ENCODE measurements at regions not wholly inside any gene's neighbourhood (a gene's known extent, or its start where the extent isn't known, plus 50 kb on each side); places are given as distances from the start of the nearest gene placed in this dataset. TPM values are rescaled to one million over a fixed set of nuclear protein-coding genes. Genes with fewer than 3 reads are reported as not detected.
"Not testable (repeated sequence)": the region's sequence is repeated elsewhere in the genome, so short reads cannot be mapped to it uniquely, and the experiment has no call there.

- Histone ChIP-seq H3K36me3 (ENCODE audit: control insufficient read depth in 4 of 4, insufficient read depth in 3 of 4, low read depth in 1 of 4, low read length in 3 of 4) (no peaks in the 10 kb centered on the region), H3K9me3 (ENCODE audit: control insufficient read depth in 4 of 4, low read length in 3 of 4) (no peaks in the 10 kb centered on the region), H3K9ac (ENCODE audit: low read depth in 1 of 2, low read length in 2 of 2) (no peak overlapping the region), H3K4me1 (ENCODE audit: control insufficient read depth in 4 of 4, insufficient read depth in 4 of 4, low read length in 3 of 4) (no peaks in the 10 kb centered on the region), H3K4me3 (ENCODE audit: low read depth in 1 of 3, low read length in 3 of 3) (no peak overlapping the region), H3K27ac (ENCODE audit: low read depth in 1 of 2, low read length in 2 of 2) (no peak overlapping the region), H3K27me3 (ENCODE audit: control insufficient read depth in 4 of 4, insufficient read depth in 4 of 4, low read length in 3 of 4) (no peaks in the 10 kb centered on the region)
- DNase-seq (ENCODE audit: low spot score), result no peak
- no peak for TF ChIP-seq RXRA (IDR thresholded peaks at IDR 0.05)
- no peak for TF ChIP-seq TAF1 (conservative IDR thresholded peaks at IDR 0.05)
- no peak for TF ChIP-seq MAX (IDR thresholded peaks at IDR 0.05)
- no peak for TF ChIP-seq NR2F2 (IDR thresholded peaks at IDR 0.05)
- no peak for TF ChIP-seq FOXA1 (IDR thresholded peaks at IDR 0.05)
- TF ChIP-seq HNF4A (conservative IDR thresholded peaks at IDR 0.05), result no peak
- no peak for TF ChIP-seq EGR1 (IDR thresholded peaks at IDR 0.05; ENCODE audit: low read depth in 2 of 2)
- TF ChIP-seq JUND (IDR thresholded peaks at IDR 0.05), result no peak
- TF ChIP-seq ATF3 (IDR thresholded peaks at IDR 0.05), result no peak
- TF ChIP-seq SP1 (IDR thresholded peaks at IDR 0.05), result no peak
- no peak for TF ChIP-seq GABPA (IDR thresholded peaks at IDR 0.05 in 1 of 2, conservative IDR thresholded peaks at IDR 0.05 in 1 of 2)
- TF ChIP-seq CTCF (IDR thresholded peaks at IDR 0.05; ENCODE audit: low read depth, low read length, missing input control), result no peak
- no peak for TF ChIP-seq YY1 (IDR thresholded peaks at IDR 0.05)
- TF ChIP-seq ZBTB33 (IDR thresholded peaks at IDR 0.05), result no peak
- no peak for TF ChIP-seq RAD21 (IDR thresholded peaks at IDR 0.05)
- no peak for TF ChIP-seq REST (IDR thresholded peaks at IDR 0.05)
- TF ChIP-seq HNF4G (IDR thresholded peaks at IDR 0.05), result no peak
- TF ChIP-seq FOXA2 (IDR thresholded peaks at IDR 0.05), result no peak
- WGBS, result 80% methylated on average over 8 of the region's 8 CpGs
Measured at GRCh38 chr17:21613071-21613429, 79.3 kb upstream of the KCNJ18 start.

- not testable (repeated sequence) for H3K36me3 ChIP-seq (ENCODE audit: control insufficient read depth in 4 of 4, insufficient read depth in 3 of 4, low read depth in 1 of 4, low read length in 3 of 4); H3K4me3 ChIP-seq (ENCODE audit: low read depth in 1 of 3, low read length in 3 of 3); H3K4me1 ChIP-seq (ENCODE audit: control insufficient read depth in 4 of 4, insufficient read depth in 4 of 4, low read length in 3 of 4); H3K27ac ChIP-seq (ENCODE audit: low read depth in 1 of 2, low read length in 2 of 2); DNase-seq (ENCODE audit: low spot score); H3K9ac ChIP-seq (ENCODE audit: low read depth in 1 of 2, low read length in 2 of 2); H3K9me3 ChIP-seq (ENCODE audit: control insufficient read depth in 4 of 4, low read length in 3 of 4); H3K27me3 ChIP-seq (ENCODE audit: control insufficient read depth in 4 of 4, insufficient read depth in 4 of 4, low read length in 3 of 4)
- 53% methylated on average over 3 of the region's 3 CpGs for WGBS
Measured at GRCh38 chr17:21626987-21627386, 65.3 kb upstream of the KCNJ18 start.

Small RNAs in the stretch of these regions (small RNA-seq; reads per million reads assigned to genes)
- gene AC233702.6 (not detected), gene AC233702.8 (not detected)
